ENCODE measurements at regions not wholly inside any gene's neighbourhood (a gene's known extent, or its start where the extent isn't known, plus 50 kb on each side); places are given as distances from the start of the nearest gene placed in this dataset.

GRCh38 chr2:166831930-166832329 is 56.4 kb upstream of the XIRP2 start:
- H3K27ac ChIP-seq: no peak overlapping the region
- no peaks in the 10 kb centered on the region for H3K9me3 ChIP-seq
- no peak for DNase-seq
- no peak for TF ChIP-seq CTCF (IDR thresholded peaks at IDR 0.05)
- H3K4me3 ChIP-seq: no peak overlapping the region
- no peaks in the 10 kb centered on the region for H3K36me3 ChIP-seq
- H3K4me1 ChIP-seq: no peaks in the 10 kb centered on the region
- intact Hi-C loops (cut with DNase I): no loop called here
- no peak for ATAC-seq
- no peaks in the 10 kb centered on the region for H3K27me3 ChIP-seq

GRCh38 chr2:166825914-166826313 is 62.4 kb upstream of the XIRP2 start:
- no peak for TF ChIP-seq CTCF (IDR thresholded peaks at IDR 0.05)
- no peak for DNase-seq
- no peak overlapping the region for H3K4me3 ChIP-seq
- peaks cover 7% of the 10 kb centered on the region for H3K9me3 ChIP-seq
- H3K36me3 ChIP-seq: no peaks in the 10 kb centered on the region
- H3K27ac ChIP-seq: no peak overlapping the region
- H3K4me1 ChIP-seq: no peaks in the 10 kb centered on the region
- no peaks in the 10 kb centered on the region for H3K27me3 ChIP-seq
- intact Hi-C loops (cut with DNase I): no loop called here
- ATAC-seq: no peak

GRCh38 chr2:166814335-166814734 is 73.9 kb upstream of the XIRP2 start:
- no peak overlapping the region for H3K27ac ChIP-seq
- ATAC-seq (no peak), DNase-seq (no peak)
- intact Hi-C loops (cut with DNase I): no loop called here
- H3K4me3 ChIP-seq: no peak overlapping the region
- H3K4me1 ChIP-seq: no peaks in the 10 kb centered on the region
- H3K9me3 ChIP-seq: no peaks in the 10 kb centered on the region
- no peaks in the 10 kb centered on the region for H3K27me3 ChIP-seq
- no peaks in the 10 kb centered on the region for H3K36me3 ChIP-seq
- no peak for TF ChIP-seq CTCF (IDR thresholded peaks at IDR 0.05)

GRCh38 chr2:166812166-166812891 is 76.0 kb upstream of the XIRP2 start:
- H3K4me3 ChIP-seq: no peak overlapping the region
- ATAC-seq (no peak), DNase-seq (no peak)
- TF ChIP-seq CTCF (IDR thresholded peaks at IDR 0.05): no peak
- H3K36me3 ChIP-seq: no peaks in the 10 kb centered on the region
- no peaks in the 10 kb centered on the region for H3K9me3 ChIP-seq
- no peaks in the 10 kb centered on the region for H3K27me3 ChIP-seq
- no peaks in the 10 kb centered on the region for H3K4me1 ChIP-seq
- H3K27ac ChIP-seq: no peak overlapping the region
- intact Hi-C loops (cut with DNase I): no loop called here

- TF ChIP-seq CTCF (IDR thresholded peaks at IDR 0.05): no peak
- no peaks in the 10 kb centered on the region for H3K27me3 ChIP-seq
- ATAC-seq (no peak), DNase-seq (no peak)
- intact Hi-C loops (cut with DNase I): no loop called here
- no peaks in the 10 kb centered on the region for H3K36me3 ChIP-seq
- no peaks in the 10 kb centered on the region for H3K9me3 ChIP-seq
- no peak overlapping the region for H3K4me3 ChIP-seq
- no peaks in the 10 kb centered on the region for H3K4me1 ChIP-seq
- H3K27ac ChIP-seq: no peak overlapping the region
Measured at GRCh38 chr2:166805753-166806152, 82.5 kb upstream of the XIRP2 start.

Data from upper lobe of right lung (tissue), 1 donor.